Transverse colon (tissue), 4 donors: ENCODE measurements at regions not wholly inside any gene's neighbourhood (a gene's known extent, or its start where the extent isn't known, plus 50 kb on each side); places are given as distances from the start of the nearest gene placed in this dataset.

Source experiments
- DNase-seq: peaks from one replicate; pipeline ENCODE4 v3.0.0-alpha.2; 2019
- H3K27ac ChIP-seq, 4 donors: fragments of 200-600 bp; sonication (generic); 2 replicates each; pipeline ENCODE4 v1.5.1; 2016 to 2018; ENCODE audit warnings: inconsistent platforms in 4 of 4
- H3K27me3 ChIP-seq: fragments of 200-600 bp; sonication (generic); 2 replicates; pipeline ENCODE4 v1.5.1; 2017; ENCODE audit warnings: inconsistent platforms
- H3K36me3 ChIP-seq, 4 donors: fragments of 200-600 bp; sonication (generic); 2 replicates each; pipeline ENCODE4 v1.5.1; 2017 to 2019; ENCODE audit warnings: inconsistent platforms in 4 of 4
- H3K4me1 ChIP-seq, 4 donors: fragments of 200-600 bp; sonication (generic); 2 replicates each; pipeline ENCODE4 v1.5.1; 2017 to 2020; ENCODE audit warnings: inconsistent platforms in 4 of 4
- H3K4me3 ChIP-seq, 4 donors: fragments of 200-600 bp; sonication (generic); 1 replicate in 1 of 4; 2 replicates in 3 of 4; pipeline versions ENCODE4 v1.5.1 to v1.6.1; 2017 to 2019; ENCODE audit warnings: inconsistent platforms in 4 of 4
- H3K9me3 ChIP-seq, 2 donors: fragments of 200-600 bp; sonication (generic); 2 replicates each; pipeline ENCODE4 v1.5.1; 2017 to 2019; ENCODE audit warnings: inconsistent platforms in 2 of 2
- EP300 ChIP-seq: sonication (generic); formaldehyde crosslinking; IDR thresholded peaks from one replicate; pipeline ENCODE4 v1.6.1; 2017; ENCODE audit warnings: antibody characterized with exemption, low read depth
- POLR2A ChIP-seq: fragments of 450-650 bp; IDR thresholded peaks from one replicate; pipeline ENCODE4 v1.6.1; 2016; ENCODE audit warnings: antibody characterized with exemption, mild to moderate bottlenecking, moderate library complexity
- POLR2AphosphoS5 ChIP-seq, 3 donors: sonication (generic); formaldehyde crosslinking; IDR thresholded peaks; one replicate each; pipeline ENCODE4 v1.6.1; 2016; ENCODE audit warnings: antibody characterized with exemption in 3 of 3
- WGBS, 2 donors: methylation state at CpG; one replicate each; pipeline ENCODE4 v1.1.5; 2018; ENCODE audit warnings: low coverage in 1 of 2; 5-methylcytosine and 5-hydroxymethylcytosine counted together
- in situ Hi-C, 4 donors: fragments of 200-750 bp; cut with MboI; loops; one replicate each; pipeline versions ENCODE4 v1.15.0 to v1.15.1; 2017; ENCODE audit warnings: low sequenced_read_pairs in 3 of 4, low pct_ligation_motif_present in 1 of 4, low pct_unique_long_range_greater_than_20kb in 1 of 4
- intact Hi-C: fragments of 100-400 bp; cut with DNase I; formaldehyde crosslinking; loops from one replicate; pipeline ENCODE4 v1.15.1; 2023; ENCODE audit warnings: low total_unique reads
- TF ChIP-seq, protein P1 (sequence below), 5 experiments: fragments of 200-600 bp in 3 of 5; fragments of 450-650 bp in 2 of 5; sonication (generic) in 3 of 5; IDR thresholded peaks; 1 replicate in 2 of 5; 2 replicates in 3 of 5; pipeline ENCODE4 v1.5.1; 2016 to 2017; ENCODE audit warnings: antibody characterized with exemption in 5 of 5, inconsistent platforms in 3 of 5, mild to moderate bottlenecking in 2 of 5, moderate library complexity in 1 of 5

DNA sequence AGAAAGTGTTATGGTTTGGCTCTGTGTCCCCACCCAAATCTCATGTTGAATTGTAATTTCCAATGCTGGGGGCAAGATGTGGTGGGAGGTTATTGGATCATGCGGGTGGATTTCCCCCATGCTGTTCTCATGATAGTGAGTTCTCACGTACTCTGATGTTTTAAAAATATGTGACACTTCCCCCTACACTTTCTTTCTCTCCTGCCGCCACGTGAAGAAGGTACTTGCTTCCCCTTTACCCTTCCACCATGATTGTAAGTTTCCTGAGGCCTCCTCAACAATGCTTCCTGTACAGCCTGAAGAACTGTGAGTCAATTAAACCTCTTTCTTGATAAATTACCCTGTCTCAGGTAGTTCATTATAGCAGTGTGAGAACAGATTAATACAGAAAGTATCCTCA is 150.8 kb downstream of the TMEM200A start:
- peaks cover 0 to 4% (median 0%) of the 10 kb centered on the region in 4 donors for H3K4me1 ChIP-seq
- H3K27me3 ChIP-seq = no peaks in the 10 kb centered on the region
- TF ChIP-seq EP300 (no peak), POLR2A (no peak), POLR2AphosphoS5 (IDR thresholded peaks at IDR 0.05) (no peak)
- TF ChIP-seq, protein P1, sequence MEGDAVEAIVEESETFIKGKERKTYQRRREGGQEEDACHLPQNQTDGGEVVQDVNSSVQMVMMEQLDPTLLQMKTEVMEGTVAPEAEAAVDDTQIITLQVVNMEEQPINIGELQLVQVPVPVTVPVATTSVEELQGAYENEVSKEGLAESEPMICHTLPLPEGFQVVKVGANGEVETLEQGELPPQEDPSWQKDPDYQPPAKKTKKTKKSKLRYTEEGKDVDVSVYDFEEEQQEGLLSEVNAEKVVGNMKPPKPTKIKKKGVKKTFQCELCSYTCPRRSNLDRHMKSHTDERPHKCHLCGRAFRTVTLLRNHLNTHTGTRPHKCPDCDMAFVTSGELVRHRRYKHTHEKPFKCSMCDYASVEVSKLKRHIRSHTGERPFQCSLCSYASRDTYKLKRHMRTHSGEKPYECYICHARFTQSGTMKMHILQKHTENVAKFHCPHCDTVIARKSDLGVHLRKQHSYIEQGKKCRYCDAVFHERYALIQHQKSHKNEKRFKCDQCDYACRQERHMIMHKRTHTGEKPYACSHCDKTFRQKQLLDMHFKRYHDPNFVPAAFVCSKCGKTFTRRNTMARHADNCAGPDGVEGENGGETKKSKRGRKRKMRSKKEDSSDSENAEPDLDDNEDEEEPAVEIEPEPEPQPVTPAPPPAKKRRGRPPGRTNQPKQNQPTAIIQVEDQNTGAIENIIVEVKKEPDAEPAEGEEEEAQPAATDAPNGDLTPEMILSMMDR (IDR thresholded peaks at IDR 0.05) = no peak
- no peak for DNase-seq
- no peaks in the 10 kb centered on the region for H3K9me3 ChIP-seq
- in situ Hi-C loops (no loop called here), intact Hi-C loops (no loop called here)
- no peaks in the 10 kb centered on the region for H3K36me3 ChIP-seq
- 81% methylated on average over 4 of the region's 4 CpGs for WGBS, 2 donors
- no peak overlapping the region for H3K4me3 ChIP-seq
- H3K27ac ChIP-seq = no peak overlapping the region

DNA sequence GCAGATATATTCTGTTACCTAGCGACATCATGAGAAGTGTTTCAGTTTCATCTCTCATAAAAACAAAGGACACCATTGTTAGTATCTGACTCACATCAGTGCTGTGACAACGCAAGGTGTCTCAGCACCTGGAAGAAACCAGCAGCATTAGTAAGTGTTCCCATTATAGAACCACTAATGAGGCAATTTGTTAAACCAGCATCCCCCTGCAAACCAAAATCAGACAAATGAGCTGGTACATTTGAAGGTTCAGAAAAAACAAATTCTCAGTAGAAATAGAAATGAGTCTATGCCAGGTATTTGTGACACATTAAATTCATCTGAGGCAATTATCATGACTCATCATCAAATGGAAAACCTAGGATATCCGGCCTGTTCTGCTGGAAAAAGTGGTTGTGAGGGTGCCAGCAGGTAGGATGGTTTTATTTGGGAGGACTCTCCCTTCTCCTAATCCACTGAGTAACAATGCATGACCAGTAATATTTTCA is 151.7 kb downstream of the TMEM200A start:
- Histone ChIP-seq H3K4me1 (peaks cover 0 to 4% (median 0%) of the 10 kb centered on the region in 4 donors), H3K36me3 (no peaks in the 10 kb centered on the region), H3K27ac (no peak overlapping the region), H3K27me3 (no peaks in the 10 kb centered on the region), H3K9me3 (no peaks in the 10 kb centered on the region), H3K4me3 (no peak overlapping the region)
- 36 to 48% methylated on average over 3 of the region's 3 CpGs for WGBS, 2 donors
- intact Hi-C loops = no loop called here
- in situ Hi-C loops = no loop called here
- TF ChIP-seq, protein P1 (IDR thresholded peaks at IDR 0.05) = no peak
- no peak for TF ChIP-seq POLR2A
- TF ChIP-seq EP300 = no peak
- TF ChIP-seq POLR2AphosphoS5 (IDR thresholded peaks at IDR 0.05) = no peak
- no peak for DNase-seq

DNA sequence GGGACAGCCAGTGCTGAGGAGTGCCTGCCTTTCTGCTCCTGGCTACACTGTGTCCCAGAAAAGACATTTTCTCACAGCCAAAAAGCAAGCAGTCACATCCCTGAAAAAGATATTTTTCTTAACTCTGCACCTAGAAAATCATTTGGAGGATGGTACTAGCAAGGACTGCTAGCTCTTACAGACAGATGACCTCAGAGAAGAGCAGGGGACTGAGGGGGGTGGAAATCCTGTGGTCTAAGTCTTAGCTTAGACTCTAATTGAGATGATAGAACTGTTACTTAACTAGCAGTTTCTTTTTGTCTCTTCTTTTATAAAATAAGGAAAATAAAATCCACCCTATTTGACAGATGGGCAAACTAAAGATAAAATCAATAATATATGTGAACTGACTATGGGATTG is 152.8 kb downstream of the TMEM200A start:
- no peaks in the 10 kb centered on the region for H3K9me3 ChIP-seq
- H3K27ac ChIP-seq = no peak overlapping the region
- no peak for DNase-seq
- intact Hi-C loops = no loop called here
- H3K27me3 ChIP-seq = no peaks in the 10 kb centered on the region
- H3K36me3 ChIP-seq = no peaks in the 10 kb centered on the region
- H3K4me1 ChIP-seq = peaks cover 0 to 4% (median 0%) of the 10 kb centered on the region in 4 donors
- TF ChIP-seq, protein P1 (IDR thresholded peaks at IDR 0.05) = no peak
- no peak for TF ChIP-seq EP300
- no peak for TF ChIP-seq POLR2A
- no peak for TF ChIP-seq POLR2AphosphoS5 (IDR thresholded peaks at IDR 0.05)
- in situ Hi-C loops = no loop called here
- H3K4me3 ChIP-seq = no peak overlapping the region

DNA sequence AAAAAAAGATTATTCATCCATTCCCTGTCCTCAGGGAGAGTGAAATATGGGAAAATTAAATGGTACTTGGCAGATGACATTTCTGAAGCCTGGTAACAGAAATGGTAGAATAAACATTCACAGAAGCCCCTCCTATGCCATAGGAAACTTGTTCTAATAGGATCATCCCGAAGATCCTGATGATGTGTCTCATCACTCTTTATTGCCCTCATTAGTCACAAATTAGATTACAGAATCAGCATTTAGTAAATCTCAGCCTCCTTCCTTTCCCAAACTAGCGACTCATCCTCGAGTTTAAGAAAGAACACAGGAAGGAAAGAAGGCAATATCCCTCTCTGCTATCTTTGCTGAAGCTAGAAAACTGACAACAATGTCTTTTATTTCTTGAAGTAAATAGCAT is 154.4 kb downstream of the TMEM200A start:
- H3K4me1 ChIP-seq = no peaks in the 10 kb centered on the region
- in situ Hi-C loops (no loop called here), intact Hi-C loops (no loop called here)
- 70% methylated on average over 3 of the region's 3 CpGs for WGBS, 2 donors
- H3K4me3 ChIP-seq = no peak overlapping the region
- no peak for DNase-seq
- no peaks in the 10 kb centered on the region for H3K9me3 ChIP-seq
- no peaks in the 10 kb centered on the region for H3K27me3 ChIP-seq
- TF ChIP-seq POLR2A = no peak
- TF ChIP-seq, protein P1 (IDR thresholded peaks at IDR 0.05) = no peak
- TF ChIP-seq EP300 = no peak
- no peak for TF ChIP-seq POLR2AphosphoS5 (IDR thresholded peaks at IDR 0.05)
- H3K27ac ChIP-seq = no peak overlapping the region
- H3K36me3 ChIP-seq = no peaks in the 10 kb centered on the region
